ENCODE measurements at regions not wholly inside any gene's neighbourhood (a gene's known extent, or its start where the extent isn't known, plus 50 kb on each side); places are given as distances from the start of the nearest gene placed in this dataset.
A peak's percentile ranks its signal among the peaks of the same experiment; 100 is the strongest.

GRCh38 chr1:186775881-186776560 lies 52.7 kb upstream of the PLA2G4A start:
- ATAC-seq (peak; percentile 91), DNase-seq (no peak)
- intact Hi-C loops (cut with DNase I), result no loop called here
- Histone ChIP-seq H3K36me3 (no peaks in the 10 kb centered on the region), H3K4me3 (no peak overlapping the region), H3K4me1 (no peaks in the 10 kb centered on the region), H3K27ac (no peak overlapping the region), H3K9me3 (no peaks in the 10 kb centered on the region), H3K27me3 (no peaks in the 10 kb centered on the region)
- no peak for TF ChIP-seq CTCF (IDR thresholded peaks at IDR 0.05)

- H3K4me1 ChIP-seq, result no peaks in the 10 kb centered on the region
- no peak for TF ChIP-seq CTCF (IDR thresholded peaks at IDR 0.05)
- no peaks in the 10 kb centered on the region for H3K27me3 ChIP-seq
- H3K4me3 ChIP-seq, result no peak overlapping the region
- intact Hi-C loops (cut with DNase I), result no loop called here
- H3K9me3 ChIP-seq, result no peaks in the 10 kb centered on the region
- peak; percentile 60 for ATAC-seq
- H3K27ac ChIP-seq, result no peak overlapping the region
- H3K36me3 ChIP-seq, result no peaks in the 10 kb centered on the region
- peak in 2 of 4 donors; percentile 27 to 31 for DNase-seq
Observed at GRCh38 chr1:186775036-186775435, 53.7 kb upstream of the PLA2G4A start.

- Histone ChIP-seq H3K27ac (no peak overlapping the region), H3K4me3 (no peak overlapping the region), H3K9me3 (no peaks in the 10 kb centered on the region), H3K4me1 (no peaks in the 10 kb centered on the region), H3K36me3 (no peaks in the 10 kb centered on the region), H3K27me3 (no peaks in the 10 kb centered on the region)
- intact Hi-C loops (cut with DNase I), result no loop called here
- DNase-seq, result no peak
- no peak for ATAC-seq
- TF ChIP-seq CTCF (IDR thresholded peaks at IDR 0.05), result no peak
Observed at GRCh38 chr1:186772228-186772627, 56.5 kb upstream of the PLA2G4A start.

- TF ChIP-seq CTCF (IDR thresholded peaks at IDR 0.05), result no peak
- no peak for DNase-seq
Observed at GRCh38 chr1:186770421-186770820, 58.3 kb upstream of the PLA2G4A start.

DNA sequence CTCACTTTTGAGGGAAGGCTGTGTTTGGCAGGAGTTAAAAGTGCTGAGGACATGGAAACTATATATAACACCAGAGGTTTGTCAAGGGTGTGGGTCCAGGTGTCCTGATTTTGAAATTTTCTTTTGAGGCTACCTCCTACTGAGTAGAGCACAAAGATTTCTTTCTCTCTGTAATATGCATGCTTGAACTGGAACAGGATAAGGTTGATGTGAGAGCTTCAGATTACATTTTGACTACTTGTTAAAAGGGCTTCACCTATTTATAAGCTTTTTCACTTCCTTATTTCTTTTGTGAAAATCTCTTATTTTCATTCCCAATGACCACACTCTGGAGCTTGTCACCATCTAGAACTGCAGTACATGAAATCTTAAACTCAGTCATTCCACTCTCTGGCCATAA lies 59.8 kb upstream of the PLA2G4A start:
- no peaks in the 10 kb centered on the region for H3K9me3 ChIP-seq
- intact Hi-C loops (cut with DNase I), result no loop called here
- ATAC-seq, result peak; percentile 41

More at GRCh38 chr1:186770421-186770820, 58.3 kb upstream of the PLA2G4A start:
- Histone ChIP-seq H3K9me3 (no peaks in the 10 kb centered on the region), H3K4me3 (no peak overlapping the region), H3K4me1 (no peaks in the 10 kb centered on the region), H3K27ac (no peak overlapping the region), H3K27me3 (no peaks in the 10 kb centered on the region), H3K36me3 (no peaks in the 10 kb centered on the region)
- intact Hi-C loops (cut with DNase I), result no loop called here
- ATAC-seq, result no peak

More for the DNA sequence above, 59.8 kb upstream of the PLA2G4A start:
- no peak overlapping the region for H3K27ac ChIP-seq
- no peak for DNase-seq
- TF ChIP-seq CTCF (IDR thresholded peaks at IDR 0.05), result no peak
- no peaks in the 10 kb centered on the region for H3K27me3 ChIP-seq
- H3K36me3 ChIP-seq, result no peaks in the 10 kb centered on the region
- no peak overlapping the region for H3K4me3 ChIP-seq
- no peaks in the 10 kb centered on the region for H3K4me1 ChIP-seq
